ENCODE measurements at regions not wholly inside any gene's neighbourhood (a gene's known extent, or its start where the extent isn't known, plus 50 kb on each side); places are given as distances from the start of the nearest gene placed in this dataset.

DNA sequence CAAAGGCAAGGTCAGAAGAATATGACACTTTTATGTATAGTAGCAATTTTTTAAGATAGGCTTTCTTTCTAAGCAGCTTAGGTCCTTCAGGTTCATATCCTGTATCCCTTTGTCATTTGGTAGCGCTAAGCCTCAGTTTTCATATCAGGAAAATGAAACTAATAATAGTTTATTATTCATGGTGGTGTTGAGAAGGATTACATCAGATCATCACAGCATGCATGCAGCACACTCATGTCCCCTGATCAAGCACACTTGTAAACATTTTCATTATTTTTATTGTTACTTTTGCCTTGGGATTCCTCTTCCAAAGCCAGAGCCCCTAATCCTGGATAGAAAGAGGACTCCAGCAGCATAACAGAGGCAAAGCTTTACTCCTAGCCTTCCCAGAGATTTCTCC is 70.2 kb upstream of the ADGRF1 start:
- Histone ChIP-seq H3K4me1 (ENCODE audit: insufficient read depth, low read length, severe bottlenecking) (no peaks in the 10 kb centered on the region), H3K9ac (ENCODE audit: low read length) (no peak overlapping the region), H3F3A (ENCODE audit: insufficient read depth, low read length) (no peaks in the 10 kb centered on the region), H3K79me2 (ENCODE audit: insufficient read depth, low read length) (no peaks in the 10 kb centered on the region), H3K9me3 (ENCODE audit: low read length) (no peaks in the 10 kb centered on the region), H3K9me2 (ENCODE audit: low read depth, low read length) (no peaks in the 10 kb centered on the region), H3K36me3 (ENCODE audit: insufficient read depth, low read length) (no peaks in the 10 kb centered on the region), H4K20me1 (ENCODE audit: insufficient read depth, low read length) (no peaks in the 10 kb centered on the region), H3K4me2 (ENCODE audit: low read length) (no peak overlapping the region), H3K27ac (ENCODE audit: low read depth, low read length, poor library complexity, severe bottlenecking) (no peak overlapping the region), H3K27me3 (ENCODE audit: insufficient read depth, low read length) (no peaks in the 10 kb centered on the region), H3K4me3 (ENCODE audit: low read depth, low read length, poor library complexity, severe bottlenecking) (no peak overlapping the region), H2AFZ (ENCODE audit: low read length) (no peak overlapping the region)
- no peak for TF ChIP-seq EZH2 (IDR thresholded peaks at IDR 0.05; ENCODE audit: borderline replicate concordance, low read length)
- TF ChIP-seq, protein P1, sequence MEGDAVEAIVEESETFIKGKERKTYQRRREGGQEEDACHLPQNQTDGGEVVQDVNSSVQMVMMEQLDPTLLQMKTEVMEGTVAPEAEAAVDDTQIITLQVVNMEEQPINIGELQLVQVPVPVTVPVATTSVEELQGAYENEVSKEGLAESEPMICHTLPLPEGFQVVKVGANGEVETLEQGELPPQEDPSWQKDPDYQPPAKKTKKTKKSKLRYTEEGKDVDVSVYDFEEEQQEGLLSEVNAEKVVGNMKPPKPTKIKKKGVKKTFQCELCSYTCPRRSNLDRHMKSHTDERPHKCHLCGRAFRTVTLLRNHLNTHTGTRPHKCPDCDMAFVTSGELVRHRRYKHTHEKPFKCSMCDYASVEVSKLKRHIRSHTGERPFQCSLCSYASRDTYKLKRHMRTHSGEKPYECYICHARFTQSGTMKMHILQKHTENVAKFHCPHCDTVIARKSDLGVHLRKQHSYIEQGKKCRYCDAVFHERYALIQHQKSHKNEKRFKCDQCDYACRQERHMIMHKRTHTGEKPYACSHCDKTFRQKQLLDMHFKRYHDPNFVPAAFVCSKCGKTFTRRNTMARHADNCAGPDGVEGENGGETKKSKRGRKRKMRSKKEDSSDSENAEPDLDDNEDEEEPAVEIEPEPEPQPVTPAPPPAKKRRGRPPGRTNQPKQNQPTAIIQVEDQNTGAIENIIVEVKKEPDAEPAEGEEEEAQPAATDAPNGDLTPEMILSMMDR (IDR thresholded peaks at IDR 0.05; ENCODE audit: low read length) = no peak

DNA sequence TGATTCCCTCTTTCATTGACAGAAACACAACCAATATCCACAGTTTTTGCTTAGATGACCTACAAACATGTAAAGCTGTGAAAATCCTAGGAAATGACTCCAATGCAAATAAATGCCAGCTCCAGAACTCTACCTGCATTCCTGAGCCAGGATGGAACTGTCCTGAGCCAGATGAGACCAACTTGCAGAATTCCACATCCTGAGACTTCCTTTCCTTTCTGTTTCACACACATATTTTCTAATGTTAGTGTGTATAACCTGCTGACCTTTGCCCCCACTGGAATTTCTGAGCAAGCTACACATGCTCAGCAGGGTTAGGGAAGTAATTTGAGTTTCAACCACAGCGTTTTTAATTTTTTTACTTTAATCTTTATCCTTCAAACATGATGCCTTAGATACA is 69.6 kb upstream of the ADGRF1 start:
- Histone ChIP-seq H3K4me3 (ENCODE audit: low read depth, low read length, poor library complexity, severe bottlenecking) (no peak overlapping the region), H3K9me3 (ENCODE audit: low read length) (no peaks in the 10 kb centered on the region), H2AFZ (ENCODE audit: low read length) (no peak overlapping the region), H3K27me3 (ENCODE audit: insufficient read depth, low read length) (no peaks in the 10 kb centered on the region), H3K4me1 (ENCODE audit: insufficient read depth, low read length, severe bottlenecking) (no peaks in the 10 kb centered on the region), H3F3A (ENCODE audit: insufficient read depth, low read length) (no peaks in the 10 kb centered on the region), H3K27ac (ENCODE audit: low read depth, low read length, poor library complexity, severe bottlenecking) (no peak overlapping the region), H3K9me2 (ENCODE audit: low read depth, low read length) (no peaks in the 10 kb centered on the region), H3K79me2 (ENCODE audit: insufficient read depth, low read length) (no peaks in the 10 kb centered on the region), H3K4me2 (ENCODE audit: low read length) (no peak overlapping the region), H3K36me3 (ENCODE audit: insufficient read depth, low read length) (no peaks in the 10 kb centered on the region), H3K9ac (ENCODE audit: low read length) (no peak overlapping the region), H4K20me1 (ENCODE audit: insufficient read depth, low read length) (no peaks in the 10 kb centered on the region)
- TF ChIP-seq, protein P1 (IDR thresholded peaks at IDR 0.05; ENCODE audit: low read length) = no peak
- TF ChIP-seq EZH2 (IDR thresholded peaks at IDR 0.05; ENCODE audit: borderline replicate concordance, low read length) = no peak

DNA sequence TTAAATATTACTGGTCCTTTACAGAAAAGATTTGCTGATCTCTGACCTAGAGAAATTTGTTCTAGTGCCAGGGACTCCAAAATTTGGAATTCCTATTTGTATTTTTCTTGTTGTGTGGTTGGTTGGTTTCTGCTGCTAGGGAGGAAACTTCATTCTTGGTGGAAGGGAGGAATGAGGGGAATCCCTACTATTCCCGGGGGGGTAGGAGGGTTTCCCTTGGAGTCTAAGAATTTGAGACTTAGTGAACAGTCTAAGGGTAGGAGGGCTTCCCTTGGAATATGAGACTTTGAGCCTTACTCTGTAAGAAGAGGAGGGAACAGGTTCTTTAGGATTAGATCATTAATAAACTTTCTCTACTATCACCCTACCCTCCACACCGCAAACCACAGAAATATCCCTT is 67.1 kb upstream of the ADGRF1 start:
- TF ChIP-seq EZH2 (IDR thresholded peaks at IDR 0.05; ENCODE audit: borderline replicate concordance, low read length) = no peak
- TF ChIP-seq, protein P1 (IDR thresholded peaks at IDR 0.05; ENCODE audit: low read length) = no peak
- H2AFZ ChIP-seq (ENCODE audit: low read length) = no peak overlapping the region
- no peaks in the 10 kb centered on the region for H4K20me1 ChIP-seq (ENCODE audit: insufficient read depth, low read length)
- H3K4me1 ChIP-seq (ENCODE audit: insufficient read depth, low read length, severe bottlenecking) = no peaks in the 10 kb centered on the region
- H3K9me3 ChIP-seq (ENCODE audit: low read length) = no peaks in the 10 kb centered on the region
- H3K4me3 ChIP-seq (ENCODE audit: low read depth, low read length, poor library complexity, severe bottlenecking) = no peak overlapping the region
- H3K9me2 ChIP-seq (ENCODE audit: low read depth, low read length) = no peaks in the 10 kb centered on the region
- no peaks in the 10 kb centered on the region for H3F3A ChIP-seq (ENCODE audit: insufficient read depth, low read length)
- no peak overlapping the region for H3K4me2 ChIP-seq (ENCODE audit: low read length)
- no peak overlapping the region for H3K27ac ChIP-seq (ENCODE audit: low read depth, low read length, poor library complexity, severe bottlenecking)
- no peaks in the 10 kb centered on the region for H3K79me2 ChIP-seq (ENCODE audit: insufficient read depth, low read length)
- no peaks in the 10 kb centered on the region for H3K27me3 ChIP-seq (ENCODE audit: insufficient read depth, low read length)
- H3K36me3 ChIP-seq (ENCODE audit: insufficient read depth, low read length) = no peaks in the 10 kb centered on the region
- no peak overlapping the region for H3K9ac ChIP-seq (ENCODE audit: low read length)
